GM08714 (cell line): ENCODE measurements at regions not wholly inside any gene's neighbourhood (a gene's known extent, or its start where the extent isn't known, plus 50 kb on each side); places are given as distances from the start of the nearest gene placed in this dataset.

Experiments used
- H3K4me3 ChIP-seq: fragments of 200-500 bp; sonication (Bioruptor generic); 2 replicates; pipeline ENCODE4 v1.5.1; 2014; ENCODE audit warnings: mild to moderate bottlenecking, low read length, inconsistent platforms
- ZNF274 ChIP-seq: IDR thresholded peaks from 2 replicates; pipeline ENCODE4 v1.6.1; 2012; ENCODE audit warnings: mild to moderate bottlenecking, low read depth, low read length

DNA sequence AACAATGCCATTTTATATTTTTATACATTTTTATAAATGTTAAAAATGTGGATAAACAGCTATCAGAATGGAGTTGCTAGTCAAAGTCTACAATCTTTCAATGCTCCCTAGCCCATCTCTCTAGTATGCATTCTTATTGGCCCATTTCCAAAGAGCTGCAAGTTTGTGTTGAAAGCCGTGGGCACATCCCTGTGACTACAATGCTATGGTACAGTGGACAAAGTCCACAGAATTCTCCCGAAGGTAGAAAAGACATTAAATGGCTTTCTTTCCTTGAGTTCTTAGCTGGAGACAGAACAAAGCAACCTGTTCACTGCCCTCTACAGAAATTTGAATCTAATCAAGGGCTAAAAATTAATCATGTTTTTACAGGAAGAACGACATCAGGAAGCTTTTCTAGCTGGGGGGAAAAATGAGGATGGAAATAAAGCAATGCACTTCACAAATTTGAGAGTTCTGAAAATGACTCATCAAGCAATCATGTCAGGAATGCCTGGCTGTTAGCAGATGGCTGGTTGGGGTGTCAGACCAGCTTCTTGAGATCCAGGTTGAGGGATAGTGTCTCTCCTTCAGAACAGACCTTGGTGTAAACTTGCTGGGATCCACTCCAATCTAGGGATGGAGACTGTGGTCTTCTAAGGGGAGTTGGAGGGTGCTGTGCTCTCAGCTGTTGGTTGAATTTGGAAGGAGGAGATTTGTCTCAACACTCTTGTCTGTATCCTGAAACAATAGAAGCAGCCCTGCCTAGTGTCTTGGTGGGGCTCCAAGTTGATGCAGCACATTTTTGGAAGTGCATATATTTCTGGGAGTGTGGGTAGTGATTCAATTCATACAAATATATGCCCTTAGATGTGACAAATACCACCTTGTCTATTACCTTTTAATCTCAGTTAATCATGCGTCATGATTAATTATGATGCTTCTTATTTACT lies 143.4 kb upstream of the PHACTR1 start:
- no peak for TF ChIP-seq ZNF274
- H3K4me3 ChIP-seq, result no peak overlapping the region

GRCh38 chr6:12575961-12576360 lies 140.6 kb upstream of the PHACTR1 start:
- TF ChIP-seq ZNF274, result no peak
- H3K4me3 ChIP-seq, result no peak overlapping the region

GRCh38 chr6:12576389-12576788 lies 140.2 kb upstream of the PHACTR1 start:
- no peak overlapping the region for H3K4me3 ChIP-seq
- TF ChIP-seq ZNF274, result no peak

- H3K4me3 ChIP-seq, result no peak overlapping the region
- TF ChIP-seq ZNF274, result no peak
Measured at GRCh38 chr6:12577124-12577850, 139.3 kb upstream of the PHACTR1 start.

DNA sequence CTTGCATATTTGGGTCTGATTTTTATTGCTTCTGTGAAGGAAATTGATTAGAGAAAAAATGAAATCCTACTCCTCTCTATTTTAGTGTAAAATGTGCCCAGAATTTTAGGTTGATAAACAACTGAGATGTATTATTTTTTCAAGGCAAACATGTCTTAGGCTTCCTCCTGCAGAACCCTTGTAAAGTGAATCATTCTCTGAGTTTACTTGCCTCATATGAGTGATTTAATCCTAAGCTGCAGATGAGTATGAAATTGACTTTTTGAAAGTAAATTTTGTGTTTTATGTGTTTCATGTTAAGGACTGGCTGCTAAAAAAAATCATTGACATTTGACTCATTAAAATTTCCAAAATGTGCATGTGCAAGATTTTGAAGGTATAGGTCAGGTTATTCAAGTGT lies 138.5 kb upstream of the PHACTR1 start:
- no peak for TF ChIP-seq ZNF274
- no peak overlapping the region for H3K4me3 ChIP-seq

GRCh38 chr6:12578751-12579150 lies 137.8 kb upstream of the PHACTR1 start:
- no peak overlapping the region for H3K4me3 ChIP-seq
- TF ChIP-seq ZNF274, result no peak

DNA sequence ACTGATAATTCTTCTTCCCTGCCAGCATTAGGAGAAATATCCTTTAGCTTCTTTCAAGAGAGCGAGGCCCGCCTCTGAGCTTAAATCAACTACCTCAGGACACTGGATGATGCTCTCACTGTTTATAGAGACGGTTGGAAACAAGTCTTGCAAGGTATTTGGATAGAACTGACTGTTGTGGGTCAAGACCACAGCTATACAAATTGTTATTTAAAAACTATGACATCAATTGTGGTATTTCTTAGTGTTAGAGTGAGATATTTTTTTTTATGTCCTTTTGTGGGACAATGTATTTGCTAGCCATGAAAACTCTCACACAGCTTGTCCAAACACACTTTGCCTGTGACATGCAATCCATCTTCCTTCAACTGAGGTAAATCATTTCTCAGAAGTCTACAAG lies 136.3 kb upstream of the PHACTR1 start:
- no peak overlapping the region for H3K4me3 ChIP-seq
- no peak for TF ChIP-seq ZNF274

DNA sequence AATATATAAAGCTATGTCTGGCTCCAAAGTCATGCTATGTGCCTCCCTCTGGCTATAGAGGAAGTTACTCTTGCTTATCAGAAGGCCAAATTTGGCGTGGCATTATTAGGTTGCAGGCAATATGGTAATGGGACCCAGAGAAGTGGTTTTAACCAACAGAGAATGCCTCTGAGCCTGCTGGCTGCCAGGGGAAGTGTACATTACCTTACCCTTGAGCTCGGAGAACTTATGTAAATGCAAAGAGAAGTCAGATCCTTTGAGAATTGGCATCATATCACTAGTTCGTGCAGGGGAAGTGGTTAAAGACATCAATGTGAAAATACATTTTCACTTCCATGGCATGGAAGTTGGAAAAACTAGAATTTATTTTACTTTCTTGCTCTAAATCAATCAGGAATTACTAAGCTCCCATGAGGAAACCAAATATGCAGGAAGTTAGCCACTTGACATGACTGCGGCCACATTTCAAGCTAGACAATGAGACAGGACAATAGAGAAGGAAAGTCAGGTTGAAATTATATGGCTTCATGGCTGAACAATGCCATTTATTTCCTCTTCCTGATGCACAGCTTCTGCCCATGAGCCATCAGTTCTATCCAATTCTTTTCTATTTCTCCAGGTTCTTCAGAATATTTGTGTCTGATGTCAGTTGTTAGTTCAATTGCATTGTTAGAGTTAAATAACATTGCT lies 134.0 kb upstream of the PHACTR1 start:
- no peak overlapping the region for H3K4me3 ChIP-seq

GRCh38 chr6:12584631-12585405 lies 131.7 kb upstream of the PHACTR1 start:
- H3K4me3 ChIP-seq, result no peak overlapping the region
- TF ChIP-seq ZNF274, result no peak

More for the DNA sequence above, 134.0 kb upstream of the PHACTR1 start:
- no peak for TF ChIP-seq ZNF274

DNA sequence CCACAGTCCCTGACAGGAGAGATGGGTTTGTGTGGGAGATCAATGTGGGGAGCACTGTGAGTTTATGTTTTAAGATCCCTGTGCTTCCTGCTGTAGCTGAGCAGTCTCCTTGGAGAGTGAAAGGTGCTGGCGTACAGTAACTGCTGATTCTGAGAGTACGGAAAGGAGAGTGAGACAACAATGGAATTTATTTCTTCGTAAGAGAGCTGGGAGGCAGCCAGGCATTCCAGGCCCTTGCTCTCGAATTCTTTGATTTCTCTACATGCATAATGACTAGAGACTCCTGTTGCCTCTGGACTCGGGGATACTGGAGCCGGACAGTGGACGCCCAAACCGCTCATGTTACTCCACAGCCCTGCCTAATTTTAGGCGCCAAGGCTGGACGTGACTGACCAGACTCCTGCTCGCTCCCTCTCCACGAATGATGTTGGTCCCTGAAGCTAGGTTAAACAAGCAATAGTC lies 131.0 kb upstream of the PHACTR1 start:
- TF ChIP-seq ZNF274, result no peak
- no peak overlapping the region for H3K4me3 ChIP-seq

DNA sequence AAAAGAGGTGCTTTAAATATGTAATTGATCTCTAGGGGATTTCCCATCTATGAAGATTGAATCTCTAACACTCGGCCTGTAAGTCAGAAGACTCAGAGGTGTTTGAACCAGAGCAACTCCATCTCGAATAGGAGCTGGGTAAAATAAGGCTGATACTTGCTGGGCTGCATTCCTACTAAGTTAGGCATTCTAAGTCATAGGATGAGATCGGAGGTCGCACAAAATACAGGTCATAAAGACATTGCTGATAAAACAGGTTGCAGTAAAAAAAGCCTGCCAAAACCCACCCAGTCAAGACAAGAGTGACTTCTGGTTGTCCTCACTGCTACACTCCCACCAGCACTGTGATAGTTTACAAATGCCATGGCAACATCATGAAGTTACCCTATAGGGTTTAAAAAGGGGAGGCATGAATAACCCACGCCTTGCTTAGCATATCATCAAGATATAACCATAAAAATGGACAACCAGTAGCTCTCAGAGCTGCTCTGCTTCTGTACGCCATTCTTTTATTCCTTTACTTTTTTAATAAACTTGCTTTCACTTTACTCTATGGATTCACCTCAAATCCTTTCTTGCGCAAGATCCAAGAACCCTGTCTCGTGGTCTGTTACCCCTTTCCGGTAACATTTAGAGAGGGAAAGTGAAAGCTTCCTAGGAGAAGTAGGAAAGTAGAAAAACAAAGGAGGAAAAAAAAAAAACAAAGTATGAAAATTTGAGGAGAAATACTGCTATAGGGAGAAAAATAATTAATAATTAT lies 129.7 kb upstream of the PHACTR1 start:
- TF ChIP-seq ZNF274, result no peak
- no peak overlapping the region for H3K4me3 ChIP-seq

GRCh38 chr6:12590901-12591300 lies 125.7 kb upstream of the PHACTR1 start:
- TF ChIP-seq ZNF274, result no peak

DNA sequence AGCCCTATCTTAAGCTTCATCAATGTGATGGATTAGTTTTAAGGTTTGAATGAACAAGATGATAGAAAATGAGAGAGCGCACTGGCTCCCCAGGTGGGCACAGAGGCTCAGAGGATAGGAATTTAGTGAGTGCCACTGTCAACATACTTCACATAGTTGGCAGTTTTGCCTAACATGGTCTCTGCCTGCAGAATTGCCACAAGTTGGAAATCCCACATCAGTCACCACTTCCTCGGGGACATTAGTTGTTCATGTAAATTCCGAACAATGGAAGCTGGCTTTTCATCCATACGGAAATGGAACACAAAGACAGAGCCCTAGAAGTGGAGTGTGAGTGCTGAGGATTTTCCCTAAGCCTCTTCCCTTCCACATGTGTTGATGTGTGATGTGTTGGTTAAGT lies 123.9 kb upstream of the PHACTR1 start:
- no peak for TF ChIP-seq ZNF274
- H3K4me3 ChIP-seq, result no peak overlapping the region

More at GRCh38 chr6:12590901-12591300, 125.7 kb upstream of the PHACTR1 start:
- no peak overlapping the region for H3K4me3 ChIP-seq
